G401.6 (cell line): ENCODE measurements at regions not wholly inside any gene's neighbourhood (a gene's known extent, or its start where the extent isn't known, plus 50 kb on each side); places are given as distances from the start of the nearest gene placed in this dataset.
A peak's percentile ranks its signal among the peaks of the same experiment; 100 is the strongest.
"Not testable (repeated sequence)": the region's sequence is repeated elsewhere in the genome, so short reads cannot be mapped to it uniquely, and the experiment has no call there.

Source experiments
- FAIRE-seq: peaks from 2 replicates; lab custom pipeline; 2012; peaks lifted over from hg19 to GRCh38; lab: Jason Lieb, UNC

GRCh38 chr6:27542485-27542884 is 69.6 kb upstream of the ZNF184 start:
- no peak for FAIRE-seq

GRCh38 chr6:27541933-27542297 is 69.0 kb upstream of the ZNF184 start:
- FAIRE-seq: no peak

GRCh38 chr6:27541212-27541932 is 68.5 kb upstream of the ZNF184 start:
- FAIRE-seq: peak; percentile 95

GRCh38 chr6:27539551-27539950 is 66.6 kb upstream of the ZNF184 start:
- no peak for FAIRE-seq

GRCh38 chr6:27532820-27533538 is 60.1 kb upstream of the ZNF184 start:
- no peak for FAIRE-seq

GRCh38 chr6:27531772-27532459 is 59.0 kb upstream of the ZNF184 start:
- peak; percentile 96 for FAIRE-seq

GRCh38 chr6:27529796-27530195 is 56.9 kb upstream of the ZNF184 start:
- not testable (repeated sequence) for FAIRE-seq

GRCh38 chr6:27528714-27529113 is 55.8 kb upstream of the ZNF184 start:
- no peak for FAIRE-seq
